GM13977 (cell line): ENCODE measurements at regions not wholly inside any gene's neighbourhood (a gene's known extent, or its start where the extent isn't known, plus 50 kb on each side); places are given as distances from the start of the nearest gene placed in this dataset.

Experiments
- DNase-seq: peaks from one replicate; pipeline ENCODE4 v3.0.0; 2012; ENCODE audit warnings: low spot score
- CTCF ChIP-seq: IDR thresholded peaks from 2 replicates; pipeline ENCODE4 v1.5.1; 2012; ENCODE audit warnings: mild to moderate bottlenecking, control low read depth; ENCODE audit not compliant: insufficient read depth; ENCODE audit errors: extremely low read depth, missing control alignments
- in situ Hi-C: fragments of 300-500 bp; cut with MboI; formaldehyde crosslinking; loops from one replicate; pipeline ENCODE4 v1.12.0; 2022; ENCODE audit warnings: low sequenced_read_pairs, low pct_unique_long_range_greater_than_20kb, mixed read lengths, inconsistent platforms; ENCODE audit not compliant: unreplicated experiment

GRCh38 chr15:98263787-98264186 lies 303.3 kb downstream of the ARRDC4 start:
- no peak for TF ChIP-seq CTCF
- DNase-seq, result no peak
- in situ Hi-C loops, result no loop called here

- TF ChIP-seq CTCF, result no peak
- DNase-seq, result no peak
- in situ Hi-C loops, result no loop called here
These were observed 305.8 kb downstream of the ARRDC4 start for GRCh38 chr15:98266295-98266694.

GRCh38 chr15:98268163-98268562 lies 307.7 kb downstream of the ARRDC4 start:
- TF ChIP-seq CTCF, result no peak
- in situ Hi-C loops, result no loop called here
- no peak for DNase-seq

- TF ChIP-seq CTCF, result no peak
- DNase-seq, result no peak
- in situ Hi-C loops, result no loop called here
These were observed 312.1 kb downstream of the ARRDC4 start for GRCh38 chr15:98272625-98273024.

- no peak for TF ChIP-seq CTCF
- in situ Hi-C loops, result no loop called here
- no peak for DNase-seq
These were observed 315.5 kb downstream of the ARRDC4 start for GRCh38 chr15:98276018-98276417.

GRCh38 chr15:98277602-98278001 lies 317.1 kb downstream of the ARRDC4 start:
- TF ChIP-seq CTCF, result no peak
- in situ Hi-C loops, result no loop called here

GRCh38 chr15:98280284-98280975 lies 319.9 kb downstream of the ARRDC4 start:
- in situ Hi-C loops, result no loop called here
- no peak for DNase-seq
- no peak for TF ChIP-seq CTCF

More at GRCh38 chr15:98277602-98278001, 317.1 kb downstream of the ARRDC4 start:
- DNase-seq, result no peak
